ENCODE measurements at regions not wholly inside any gene's neighbourhood (a gene's known extent, or its start where the extent isn't known, plus 50 kb on each side); places are given as distances from the start of the nearest gene placed in this dataset.

DNA sequence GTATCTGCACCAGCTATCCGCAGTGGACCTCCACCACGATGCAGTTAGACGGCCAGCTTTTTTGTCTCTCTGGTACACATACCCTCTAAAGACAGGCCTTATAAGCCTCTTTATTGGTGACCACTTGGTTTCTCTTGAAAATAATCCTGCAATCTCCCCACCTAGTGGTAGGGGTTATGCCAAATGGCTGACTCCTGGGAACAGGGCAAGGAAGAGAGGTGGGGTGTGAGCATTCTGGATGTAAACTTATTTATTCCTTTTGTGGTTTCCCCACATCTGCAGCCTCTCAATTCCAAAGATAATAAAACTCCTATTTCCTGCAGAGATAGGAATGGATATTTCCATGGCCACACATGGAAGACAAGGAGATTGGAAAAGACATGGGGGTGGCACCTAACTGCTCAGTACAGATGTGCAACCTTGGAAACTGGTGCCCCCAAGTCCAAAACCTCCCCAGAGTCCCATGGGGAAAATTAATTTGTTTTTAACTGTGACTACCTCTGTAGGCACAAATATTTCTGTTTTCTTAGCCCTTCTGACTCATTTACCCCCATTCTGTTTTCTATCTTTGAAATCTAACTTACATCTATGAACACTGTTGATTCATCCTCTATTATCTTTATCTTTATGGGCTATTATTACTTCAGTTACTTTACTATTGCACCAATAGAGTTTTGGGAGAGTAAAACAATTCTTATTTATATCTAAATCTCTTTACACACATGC lies 112.7 kb upstream of the TSHZ3 start:
- TF ChIP-seq CHD1 (IDR thresholded peaks at IDR 0.05; ENCODE audit: low read depth, low read length) = no peak
- ChIA-PET POLR2A (ENCODE audit: unreplicated experiment) (no interaction called here), CTCF (no interaction called here)
- Histone ChIP-seq H2AFZ (replicated peaks; ENCODE audit: low read length, poor library complexity) (no peak overlapping the region), H3K27me3 (ENCODE audit: control insufficient read depth, insufficient read depth, low read length) (no peaks in the 10 kb centered on the region; the same call in 1 of the 2 replicates), H2BK5ac (ENCODE audit: low read depth, low read length, poor library complexity, severe bottlenecking) (no peak overlapping the region), H4K8ac (ENCODE audit: low read depth in 2 of 2, low read length in 2 of 2) (no peak overlapping the region), H4K5ac (ENCODE audit: low read depth, low read length) (no peak overlapping the region), H3K9ac (ENCODE audit: low read depth, low read length) (no peak overlapping the region), H2BK120ac (ENCODE audit: low read depth, low read length) (no peak overlapping the region), H3K79me1 (ENCODE audit: low read depth in 1 of 2, low read length in 2 of 2) (no peaks in the 10 kb centered on the region), H3K23ac (ENCODE audit: low read depth, low read length) (no peak overlapping the region), H3K9me3 (ENCODE audit: control insufficient read depth, insufficient read depth, low read length) (no peaks in the 10 kb centered on the region), H4K20me1 (ENCODE audit: insufficient read depth, low read length) (no peaks in the 10 kb centered on the region), H3K27ac (ENCODE audit: insufficient read depth, low read length) (no peak overlapping the region), H2AK9ac (replicated peaks; ENCODE audit: low read depth, low read length, poor library complexity) (no peak overlapping the region), H3K14ac (replicated peaks; ENCODE audit: low read depth, low read length) (no peak overlapping the region), H3K36me3 (ENCODE audit: control insufficient read depth, insufficient read depth, low read length) (no peaks in the 10 kb centered on the region), H2AK5ac (ENCODE audit: low read depth, low read length) (no peak overlapping the region), H3K4me1 (ENCODE audit: control insufficient read depth, insufficient read depth, low read length) (no peaks in the 10 kb centered on the region), H3K56ac (ENCODE audit: extremely low read depth, insufficient read depth, low read length) (no peak overlapping the region), H3K4ac (ENCODE audit: low read depth, low read length) (no peak overlapping the region), H3K4me2 (ENCODE audit: low read depth, low read length) (no peak overlapping the region), H3K9me1 (ENCODE audit: insufficient read depth, low read length) (no peaks in the 10 kb centered on the region), H2BK15ac (ENCODE audit: low read depth, low read length) (no peak overlapping the region), H3K4me3 (ENCODE audit: insufficient read depth, low read depth, low read length) (no peak overlapping the region), H2BK20ac (ENCODE audit: low read depth, low read length) (no peak overlapping the region), H3K18ac (ENCODE audit: low read depth, low read length) (no peak overlapping the region), H4K91ac (ENCODE audit: insufficient read depth, low read depth, low read length) (no peak overlapping the region)
- WGBS, 2 experiments (ENCODE audit: extremely low coverage in 2 of 2, insufficient read length in 1 of 2) = no CpG with 5 or more reads among the region's 3 CpGs
- no TSS peak for BruUV-seq (replicated peaks)
- DNase-seq (no peak), ATAC-seq (ENCODE audit: low read depth) (no peak; the same call in 1 of the 2 replicates)
- dilution Hi-C loops (cut with HindIII; ENCODE audit: low sequenced_read_pairs, unreplicated experiment) (no loop called here), intact Hi-C loops (cut with micrococcal nuclease) (loop anchor here (10.0 kb wide), 1 partner anchor 1277 kb away; no protein-coding TSS in a partner anchor), in situ Hi-C loops (cut with MboI; ENCODE audit: low sequenced_read_pairs) (no loop called here)

Measured in IMR-90 (cell line).